T-cell (primary cell): ENCODE measurements at regions not wholly inside any gene's neighbourhood (a gene's known extent, or its start where the extent isn't known, plus 50 kb on each side); places are given as distances from the start of the nearest gene placed in this dataset.

Experiments
- ATAC-seq, 4 experiments: fragments of 200-7000 bp in 3 of 4; fragments of 150-1000 bp in 1 of 4; cut with Tn5 transposase; replicated peaks in 1 of 4; 1 replicate in 3 of 4; 2 replicates in 1 of 4; pipeline ENCODE4 v1.10.0; 2021; ENCODE audit warnings: moderate library complexity in 3 of 4, mild to moderate bottlenecking in 2 of 4, moderate number of reproducible peaks in 1 of 4
- CTCF ChIA-PET, 2 donors: fragments of 300-600 bp; sonication (Branson Sonifier 250); formaldehyde crosslinking; loops; one replicate each; lab custom pipeline; 2022; ENCODE audit warnings: antibody characterized with exemption in 2 of 2; lab: Charles Lee
- POLR2A ChIA-PET, 2 donors: fragments of 300-600 bp; sonication (Branson Sonifier 250); formaldehyde crosslinking; loops; one replicate each; lab custom pipeline; 2022; ENCODE audit warnings: antibody characterized with exemption in 2 of 2; lab: Charles Lee
- DNase-seq, 35 experiments: peaks; one replicate each; pipeline versions ENCODE4 v3.0.0 to v3.0.0-alpha.2; 2013 to 2023
- H3K27ac ChIP-seq: one replicate; pipeline ENCODE4 v1.5.1; 2013; ENCODE audit warnings: low read length
- H3K27me3 ChIP-seq, 2 experiments: replicated peaks in 1 of 2; 1 replicate in 1 of 2; 2 replicates in 1 of 2; pipeline versions ENCODE4 v1.6.1 to v1.7.0; 2013; ENCODE audit warnings: low read length in 1 of 2, mixed read lengths in 1 of 2; ENCODE audit not compliant: control insufficient read depth in 2 of 2, insufficient read depth in 2 of 2; ENCODE audit errors: extremely low read depth in 1 of 2
- H3K36me3 ChIP-seq, 2 donors: 1 replicate in 1 of 2; 2 replicates in 1 of 2; pipeline versions ENCODE4 v1.6.1 to v1.7.0; 2013; ENCODE audit warnings: low read length in 1 of 2; ENCODE audit not compliant: control insufficient read depth in 2 of 2, insufficient read depth in 1 of 2; ENCODE audit errors: extremely low read depth in 1 of 2
- H3K4me1 ChIP-seq, 2 experiments: 1 replicate in 1 of 2; 2 replicates in 1 of 2; pipeline versions ENCODE4 v1.6.1 to v1.7.0; 2013; ENCODE audit warnings: low read length in 2 of 2, mixed read lengths in 1 of 2; ENCODE audit not compliant: insufficient read depth in 2 of 2, control insufficient read depth in 1 of 2; ENCODE audit errors: extremely low read depth in 1 of 2
- H3K4me3 ChIP-seq, 2 donors: 1 replicate in 1 of 2; 2 replicates in 1 of 2; pipeline versions ENCODE4 v1.5.1 to v1.7.0; 2013; ENCODE audit warnings: mild to moderate bottlenecking in 2 of 2, low read length in 1 of 2, moderate library complexity in 1 of 2; ENCODE audit not compliant: control insufficient read depth in 1 of 2; ENCODE audit errors: extremely low read depth in 1 of 2
- H3K9me3 ChIP-seq: 2 replicates; pipeline ENCODE4 v1.7.0; 2013
- H3K27ac Mint-ChIP-seq, 2 donors: one replicate each; pipeline ENCODE4 v1.8.0; 2020 to 2021; ENCODE audit warnings: mild to moderate bottlenecking in 2 of 2, mixed read lengths in 2 of 2
- H3K27me3 Mint-ChIP-seq, 2 donors: one replicate each; pipeline ENCODE4 v1.8.0; 2021 to 2022; ENCODE audit warnings: mixed read lengths in 2 of 2
- H3K36me3 Mint-ChIP-seq: one replicate; pipeline ENCODE4 v1.8.0; 2021; ENCODE audit warnings: mixed read lengths
- H3K4me1 Mint-ChIP-seq, 3 donors: one replicate each; pipeline ENCODE4 v1.8.0; 2020 to 2022; ENCODE audit warnings: mixed read lengths in 3 of 3, mild to moderate bottlenecking in 1 of 3
- H3K4me3 Mint-ChIP-seq, 3 donors: one replicate each; pipeline ENCODE4 v1.8.0; 2020 to 2022; ENCODE audit warnings: mild to moderate bottlenecking in 3 of 3, mixed read lengths in 3 of 3, moderate library complexity in 3 of 3
- H3K9me3 Mint-ChIP-seq, 3 donors: one replicate each; pipeline ENCODE4 v1.8.0; 2020 to 2022; ENCODE audit warnings: mixed read lengths in 3 of 3
- WGBS: methylation state at CpG from one replicate; pipeline ENCODE4 v1.1.5; 2013; ENCODE audit warnings: missing lambda C conversion rate; ENCODE audit not compliant: insufficient coverage; 5-methylcytosine and 5-hydroxymethylcytosine counted together

DNA sequence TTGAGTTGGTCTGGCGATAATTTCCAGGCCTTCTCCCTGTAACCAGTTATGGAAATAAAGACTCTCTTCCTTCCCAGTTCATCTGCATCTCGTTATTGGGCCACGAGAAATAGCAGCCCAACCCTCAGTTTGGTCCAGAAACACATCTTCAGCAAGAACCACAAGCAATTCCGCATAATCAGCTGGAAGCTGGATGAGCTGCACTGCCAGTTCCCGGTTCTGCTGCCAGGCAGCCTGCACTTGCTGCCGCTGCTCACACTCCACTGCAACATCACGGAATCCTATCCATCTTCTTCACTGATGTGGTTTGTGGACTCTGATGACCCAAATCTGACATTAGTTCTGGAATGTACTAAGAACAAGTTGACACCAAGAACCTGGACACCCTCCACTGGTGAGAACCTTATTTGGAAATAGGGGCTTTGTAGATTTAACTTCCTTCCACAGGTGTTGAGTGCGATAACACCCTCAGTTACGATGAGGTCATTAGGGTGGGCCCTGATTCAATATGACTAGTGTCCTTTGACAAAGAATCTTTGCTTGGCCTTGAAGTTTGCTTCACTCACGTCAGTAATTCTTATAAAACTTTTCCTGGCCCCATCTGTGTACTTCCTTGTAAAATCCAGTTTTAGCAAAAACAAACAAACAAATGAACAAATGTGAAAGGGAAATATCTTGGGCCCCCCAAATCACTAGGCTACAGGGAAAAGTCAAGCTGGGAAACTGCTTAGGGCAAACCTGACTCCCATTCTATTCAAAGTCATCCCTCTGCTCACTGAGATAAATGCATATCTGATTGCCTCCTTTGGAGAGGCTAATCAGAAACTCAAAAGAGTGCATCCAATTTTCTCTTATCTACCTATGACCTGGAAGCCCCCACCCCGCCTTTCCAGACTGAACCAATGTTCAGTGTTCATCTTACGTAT is 221.9 kb upstream of the PROK2 start:
- Mint-ChIP-seq H3K4me1 (no peaks in the 10 kb centered on the region), H3K9me3 (no peaks in the 10 kb centered on the region), H3K4me3 (no peak overlapping the region), H3K27me3 (peaks cover 0 to 5% of the 10 kb centered on the region in 2 donors), H3K36me3 (no peaks in the 10 kb centered on the region), H3K27ac (no peak overlapping the region)
- 89% methylated on average over 9 of the region's 12 CpGs for whole genome bisulfite sequencing
- no peak for ATAC-seq
- Histone ChIP-seq H3K9me3 (no peaks in the 10 kb centered on the region), H3K4me3 (no peak overlapping the region), H3K36me3 (no peaks in the 10 kb centered on the region), H3K27ac (no peak overlapping the region), H3K27me3 (no peaks in the 10 kb centered on the region), H3K4me1 (no peaks in the 10 kb centered on the region)
- ChIA-PET CTCF (no interaction called here), POLR2A (no interaction called here)
- no peak for DNase-seq

DNA sequence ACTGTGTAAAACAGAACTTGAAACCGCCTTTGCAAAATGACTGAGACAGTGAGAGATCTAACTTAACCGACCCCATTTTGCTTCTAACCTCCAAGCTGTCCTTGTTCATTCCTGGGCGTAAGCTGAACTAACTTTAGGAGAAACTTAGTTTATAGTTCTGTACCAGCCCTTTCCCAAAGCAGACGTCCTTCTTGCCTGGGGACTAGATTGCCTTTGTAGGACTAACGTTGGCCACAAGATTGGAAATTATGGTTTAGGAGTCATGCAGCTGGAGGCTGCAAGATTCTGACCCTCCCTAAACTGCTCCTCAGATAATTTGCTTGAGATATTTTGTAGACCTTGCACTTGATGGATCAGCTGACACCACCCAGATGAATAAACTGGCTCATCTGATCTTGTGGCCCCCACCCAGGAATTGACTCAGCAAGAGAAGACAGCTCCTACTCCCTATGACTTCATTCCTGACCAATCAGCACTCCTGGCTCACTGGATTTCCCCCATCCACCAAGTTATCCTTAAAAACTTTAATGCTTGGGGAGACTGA is 219.9 kb upstream of the PROK2 start:
- no peaks in the 10 kb centered on the region for H3K4me1 Mint-ChIP-seq
- Histone ChIP-seq H3K36me3 (no peaks in the 10 kb centered on the region), H3K4me1 (no peaks in the 10 kb centered on the region), H3K4me3 (no peak overlapping the region), H3K27me3 (peaks cover 0 to 5% of the 10 kb centered on the region in 2 experiments), H3K27ac (no peak overlapping the region), H3K9me3 (no peaks in the 10 kb centered on the region)
- H3K4me3 Mint-ChIP-seq: no peak overlapping the region
- POLR2A ChIA-PET: no interaction called here
- no peak for DNase-seq
- no peak for ATAC-seq
- no peaks in the 10 kb centered on the region for H3K36me3 Mint-ChIP-seq
- CTCF ChIA-PET: no interaction called here
- no peaks in the 10 kb centered on the region for H3K9me3 Mint-ChIP-seq
- WGBS: 85% methylated on average over 3 of the region's 5 CpGs
- peaks cover 0 to 3% of the 10 kb centered on the region in 2 donors for H3K27me3 Mint-ChIP-seq
- H3K27ac Mint-ChIP-seq: no peak overlapping the region

DNA sequence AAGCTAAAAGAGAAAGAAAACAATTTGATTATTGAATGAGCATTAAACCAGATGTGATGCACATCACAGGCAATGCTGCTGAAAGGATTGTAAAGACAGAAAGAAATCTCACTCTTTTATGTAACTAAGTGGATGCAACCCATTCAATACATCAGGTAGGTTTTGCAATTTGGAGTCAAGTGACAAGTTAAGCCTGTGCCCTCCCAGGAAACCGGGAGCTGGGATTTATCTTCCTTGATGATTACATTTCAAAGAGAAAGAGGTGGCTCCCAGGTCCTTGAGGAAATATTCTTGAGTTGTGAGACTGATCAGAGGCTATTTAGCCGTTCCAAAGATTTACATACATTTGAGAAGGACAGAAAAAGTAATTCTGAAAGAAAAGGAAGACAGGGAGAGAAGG is 219.0 kb upstream of the PROK2 start:
- Histone ChIP-seq H3K4me1 (no peaks in the 10 kb centered on the region), H3K36me3 (no peaks in the 10 kb centered on the region), H3K9me3 (no peaks in the 10 kb centered on the region), H3K4me3 (no peak overlapping the region), H3K27ac (no peak overlapping the region), H3K27me3 (peaks cover 0 to 5% of the 10 kb centered on the region in 2 experiments)
- H3K4me1 Mint-ChIP-seq: no peaks in the 10 kb centered on the region
- H3K27ac Mint-ChIP-seq: no peak overlapping the region
- no peak overlapping the region for H3K4me3 Mint-ChIP-seq
- H3K9me3 Mint-ChIP-seq: no peaks in the 10 kb centered on the region
- ATAC-seq: no peak
- DNase-seq: no peak
- peaks cover 0 to 3% of the 10 kb centered on the region in 2 donors for H3K27me3 Mint-ChIP-seq
- no peaks in the 10 kb centered on the region for H3K36me3 Mint-ChIP-seq
- CTCF ChIA-PET: no interaction called here
- 80% methylated on average over 1 of the region's 2 CpGs for WGBS
- POLR2A ChIA-PET: no interaction called here

DNA sequence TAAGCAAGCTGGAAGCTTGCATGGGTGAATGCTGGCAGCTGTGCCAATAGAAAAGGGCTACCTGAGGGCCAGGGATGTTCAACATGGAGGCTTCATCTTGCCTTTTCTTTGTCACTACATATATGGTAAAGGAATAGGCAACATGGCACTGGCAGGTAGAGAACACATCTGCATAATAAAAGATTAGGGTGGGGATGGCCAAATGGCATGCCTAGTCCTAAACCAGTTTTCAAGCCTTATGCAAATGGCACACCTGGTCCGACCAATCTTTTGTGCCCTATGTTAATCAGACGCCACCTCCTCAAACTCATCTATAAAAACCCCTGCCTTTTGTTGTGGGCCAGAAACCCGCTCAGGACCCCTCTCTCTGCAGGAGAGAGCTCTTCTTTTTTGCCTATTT is 216.8 kb upstream of the PROK2 start:
- ChIA-PET POLR2A (no interaction called here), CTCF (interaction anchor here in 1 of 2 donors (0.6 kb wide), 1 partner anchor 180 kb away, joined by 3 read pairs; no protein-coding TSS in a partner anchor)
- Mint-ChIP-seq H3K4me3 (no peak overlapping the region), H3K27ac (no peak overlapping the region), H3K27me3 (peaks cover 3 to 4% of the 10 kb centered on the region in 2 donors), H3K36me3 (no peaks in the 10 kb centered on the region), H3K9me3 (no peaks in the 10 kb centered on the region), H3K4me1 (no peaks in the 10 kb centered on the region)
- H3K27ac ChIP-seq: no peak overlapping the region
- ATAC-seq (no peak), DNase-seq (no peak)
- H3K36me3 ChIP-seq: no peaks in the 10 kb centered on the region
- no CpG with 5 or more reads among the region's 3 CpGs for WGBS
- H3K4me1 ChIP-seq: no peaks in the 10 kb centered on the region
- H3K9me3 ChIP-seq: no peaks in the 10 kb centered on the region
- no peak overlapping the region for H3K4me3 ChIP-seq
- peaks cover 0 to 5% of the 10 kb centered on the region in 2 experiments for H3K27me3 ChIP-seq

DNA sequence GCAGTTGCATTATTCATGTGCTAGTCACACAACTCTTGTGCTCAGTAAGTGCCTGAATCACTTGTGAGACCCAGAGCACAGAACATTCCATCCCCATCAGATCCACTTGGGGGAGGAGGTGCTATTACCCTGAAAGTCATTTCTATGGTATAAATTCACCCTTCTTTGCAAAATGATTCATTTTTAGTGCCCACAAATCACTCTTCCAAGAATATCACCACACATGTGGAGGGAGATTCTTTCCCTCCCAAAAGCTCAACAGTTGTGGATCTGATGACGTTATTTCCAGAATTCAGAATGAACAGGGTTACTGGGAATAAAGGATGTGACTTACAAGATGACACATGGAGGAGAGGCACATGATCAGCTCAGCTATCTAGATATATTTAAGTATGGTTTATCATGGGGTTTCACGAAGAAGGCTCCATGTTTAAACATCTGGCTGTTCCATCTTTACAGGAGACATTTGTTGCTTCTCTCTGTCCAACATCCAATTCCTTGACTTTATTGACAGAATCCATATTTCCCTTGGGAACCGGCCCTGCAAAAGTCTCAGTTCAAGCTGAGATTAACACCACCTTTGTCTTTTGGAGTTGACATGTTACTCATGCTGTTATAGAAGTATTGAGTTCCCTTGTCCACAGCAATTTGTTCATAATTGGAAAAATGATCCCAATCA is 214.2 kb upstream of the PROK2 start:
- no CpG with 5 or more reads among the region's 3 CpGs for WGBS
- no peak for DNase-seq
- no peak for ATAC-seq
- Histone ChIP-seq H3K36me3 (no peaks in the 10 kb centered on the region), H3K9me3 (no peaks in the 10 kb centered on the region), H3K27me3 (peaks cover 0 to 5% of the 10 kb centered on the region in 2 experiments), H3K4me1 (no peaks in the 10 kb centered on the region), H3K27ac (no peak overlapping the region), H3K4me3 (no peak overlapping the region)
- peaks cover 3 to 9% of the 10 kb centered on the region in 2 donors for H3K27me3 Mint-ChIP-seq
- no peak overlapping the region for H3K27ac Mint-ChIP-seq
- H3K9me3 Mint-ChIP-seq: no peaks in the 10 kb centered on the region
- CTCF ChIA-PET: no interaction called here
- no peaks in the 10 kb centered on the region for H3K4me1 Mint-ChIP-seq
- H3K36me3 Mint-ChIP-seq: no peaks in the 10 kb centered on the region
- H3K4me3 Mint-ChIP-seq: no peak overlapping the region
- POLR2A ChIA-PET: no interaction called here

DNA sequence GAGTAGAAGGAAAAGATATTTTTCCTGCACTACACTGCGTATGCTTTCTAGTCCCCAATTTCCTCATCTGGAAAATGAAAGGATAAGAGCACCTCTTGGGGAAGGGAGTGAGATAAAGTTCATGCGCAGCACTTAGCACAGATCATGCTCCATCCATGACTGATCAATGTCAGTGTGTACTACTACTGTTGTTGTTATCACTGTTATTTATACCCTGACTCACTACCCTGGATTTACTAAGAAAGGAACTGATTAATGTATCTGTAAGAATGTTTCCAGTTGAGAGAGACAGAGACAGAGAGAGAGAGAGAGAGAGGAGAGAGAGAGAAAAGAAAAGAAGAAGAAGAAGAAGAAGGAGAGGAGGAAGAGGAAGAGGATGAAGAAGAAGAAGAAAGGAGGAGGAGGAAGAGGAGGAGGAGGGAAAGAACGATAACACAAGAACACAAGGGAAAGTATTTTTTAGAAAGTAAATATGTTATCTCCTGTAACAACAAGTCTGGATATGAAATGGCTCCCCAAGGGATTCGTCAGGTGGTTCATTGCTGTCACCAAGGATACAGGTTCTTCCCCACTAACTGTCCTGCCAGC is 212.2 kb upstream of the PROK2 start:
- Mint-ChIP-seq H3K27me3 (peaks cover 3 to 11% of the 10 kb centered on the region in 2 donors), H3K4me1 (no peaks in the 10 kb centered on the region), H3K36me3 (no peaks in the 10 kb centered on the region), H3K4me3 (no peak overlapping the region), H3K9me3 (no peaks in the 10 kb centered on the region), H3K27ac (no peak overlapping the region)
- no peak overlapping the region for H3K4me3 ChIP-seq
- DNase-seq (no peak), ATAC-seq (no peak)
- no peaks in the 10 kb centered on the region for H3K9me3 ChIP-seq
- WGBS: no CpG with 5 or more reads among the region's 4 CpGs
- ChIA-PET POLR2A (no interaction called here), CTCF (no interaction called here)
- no peaks in the 10 kb centered on the region for H3K4me1 ChIP-seq
- H3K27me3 ChIP-seq: peaks cover 0 to 5% of the 10 kb centered on the region in 2 experiments
- H3K36me3 ChIP-seq: no peaks in the 10 kb centered on the region
- H3K27ac ChIP-seq: no peak overlapping the region
